Heart left ventricle (tissue), 13 donors: ENCODE measurements at regions not wholly inside any gene's neighbourhood (a gene's known extent, or its start where the extent isn't known, plus 50 kb on each side); places are given as distances from the start of the nearest gene placed in this dataset.
"Not testable (repeated sequence)": the region's sequence is repeated elsewhere in the genome, so short reads cannot be mapped to it uniquely, and the experiment has no call there.

Experiments used
- CTCF ChIP-seq, 12 donors: fragments of 200-600 bp; sonication (generic) in 4 of 12; IDR thresholded peaks; one replicate each; pipeline versions ENCODE4 v1.5.0 to v1.8.0; 2018 to 2022; ENCODE audit warnings: antibody characterized with exemption in 12 of 12, mild to moderate bottlenecking in 5 of 12
- POLR2A ChIP-seq, 2 donors: fragments of 450-650 bp; IDR thresholded peaks; one replicate each; pipeline ENCODE4 v1.6.1; 2017; ENCODE audit warnings: antibody characterized with exemption in 2 of 2, mild to moderate bottlenecking in 2 of 2, moderate library complexity in 2 of 2
- donor health status: ischemic (EF 13 %, LVEDD 7.1; RV severe dilation, severe dysfunction).
- donor health status: DM: no; HTN: yes; CAD: no.
- donor health status: DM: no; HTN: no; CAD: no.
- donor health status: ischemic (EF 25% LVEDD 6.9; RV normal size, moderate dysfunction).
- donor health status: ischemic (EF 25% LVEDD 5.7; RV mildly dilated, moderate dysfunction).
- donor health status: ischemic (EF 35%, LVEDD 5.7; RV mildly dilated, moderate dysfunction).
- donor health status: nonischemic (EF 11% LVEDD 7.7; RV severe dilation, severe dysfunction).
- donor health status: DM: yes; HTN: yes; CAD: no.
- donor health status: PGD.
- donor health status: ischemic (EF 29% LVEDD 5.4; RV normal size, mild dysfunction).
- donor health status: nonischemic (EF 23%, LVEDD 6.1; RV moderate dilation, normal function).

DNA sequence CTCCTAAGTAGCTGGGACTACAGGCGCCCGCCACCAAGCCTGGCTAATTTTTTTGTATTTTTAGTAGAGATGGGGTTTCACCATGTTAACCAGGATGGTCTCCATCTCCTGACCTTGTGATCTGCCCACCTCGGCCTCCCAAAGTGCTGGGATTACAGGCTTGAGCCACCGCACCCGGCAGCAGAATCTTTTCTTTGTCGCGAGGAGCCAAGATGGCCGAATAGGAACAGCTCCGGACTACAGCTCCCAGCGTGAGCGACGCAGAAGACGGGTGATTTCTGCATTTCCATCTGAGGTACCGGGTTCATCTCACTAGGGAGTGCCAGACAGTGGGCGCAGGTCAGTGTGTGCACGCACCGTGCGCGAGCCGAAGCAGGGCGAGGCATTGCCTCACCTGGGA lies 112.3 kb upstream of the ITGA6 start:
- not testable (repeated sequence) for TF ChIP-seq CTCF, POLR2A (IDR thresholded peaks at IDR 0.05)
